ENCODE measurements at regions not wholly inside any gene's neighbourhood (a gene's known extent, or its start where the extent isn't known, plus 50 kb on each side); places are given as distances from the start of the nearest gene placed in this dataset.

- TF ChIP-seq TAF1 (IDR thresholded peaks at IDR 0.05; ENCODE audit: borderline replicate concordance, low read depth, low read length) (no peak), POLR2A (IDR thresholded peaks at IDR 0.05; ENCODE audit: low read depth, low read length) (no peak)
Observed at GRCh38 chr4:115749404-115749803, 636.0 kb upstream of the NDST4 start.
